ENCODE measurements at regions not wholly inside any gene's neighbourhood (a gene's known extent, or its start where the extent isn't known, plus 50 kb on each side); places are given as distances from the start of the nearest gene placed in this dataset.
"Not testable (repeated sequence)": the region's sequence is repeated elsewhere in the genome, so short reads cannot be mapped to it uniquely, and the experiment has no call there.

DNA sequence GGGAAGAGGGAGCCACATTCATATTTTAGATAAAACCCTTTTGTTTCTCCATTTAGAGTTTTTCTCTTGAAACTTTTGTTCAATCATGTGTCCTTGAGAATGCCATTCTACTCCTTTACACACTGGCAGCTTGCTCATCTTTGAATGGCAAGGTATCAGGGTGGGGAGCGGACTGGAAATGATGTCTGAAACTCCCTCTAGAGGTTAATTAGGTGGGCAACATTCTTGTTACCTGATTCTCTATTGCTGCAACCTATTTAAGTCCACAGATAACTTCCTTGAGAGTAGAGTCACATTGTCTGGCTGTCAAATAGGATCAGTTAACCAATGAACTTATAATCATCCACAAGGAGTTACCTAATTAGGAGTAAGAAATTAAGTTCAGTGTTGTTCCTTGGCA is 533.6 kb upstream of the API5 start:
- FAIRE-seq: no peak

DNA sequence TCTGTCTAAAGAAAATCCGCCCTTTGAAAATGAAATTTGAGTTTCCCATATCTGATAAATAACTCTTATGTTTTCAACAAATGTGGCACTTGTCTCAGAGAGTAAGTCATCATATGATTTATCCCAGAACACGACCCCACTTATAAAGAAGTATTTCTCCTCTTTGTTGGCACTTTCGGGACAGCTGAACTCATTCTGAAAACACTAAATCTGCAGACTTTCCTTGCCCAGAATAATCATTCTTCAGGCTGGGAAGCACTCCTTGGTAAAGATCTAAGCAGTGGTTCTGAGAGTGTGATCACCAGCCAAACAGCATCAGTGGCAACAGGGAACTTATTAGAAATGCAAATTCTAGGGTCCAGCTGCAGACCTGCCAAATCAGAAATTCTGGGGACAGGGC is 532.2 kb upstream of the API5 start:
- no peak for FAIRE-seq

DNA sequence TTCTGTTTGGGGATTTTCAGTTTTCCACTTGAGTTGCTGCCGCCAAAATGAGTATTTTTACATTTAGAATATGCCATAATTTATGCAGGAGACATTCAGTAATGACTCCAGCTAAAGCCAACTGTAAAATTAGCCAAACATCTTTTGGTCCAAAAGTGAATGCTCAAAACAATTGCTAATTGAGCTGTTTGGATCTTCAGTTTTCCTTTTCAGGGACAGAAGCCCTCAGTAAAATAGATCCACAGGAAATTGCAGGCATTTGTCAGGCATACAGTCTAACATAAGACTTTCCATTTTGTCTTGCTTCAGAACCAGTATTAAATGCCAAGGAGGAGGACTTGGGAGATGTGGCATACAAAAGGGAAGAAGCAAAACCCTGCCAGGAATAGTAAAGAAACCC is 524.8 kb upstream of the API5 start:
- FAIRE-seq: no peak

DNA sequence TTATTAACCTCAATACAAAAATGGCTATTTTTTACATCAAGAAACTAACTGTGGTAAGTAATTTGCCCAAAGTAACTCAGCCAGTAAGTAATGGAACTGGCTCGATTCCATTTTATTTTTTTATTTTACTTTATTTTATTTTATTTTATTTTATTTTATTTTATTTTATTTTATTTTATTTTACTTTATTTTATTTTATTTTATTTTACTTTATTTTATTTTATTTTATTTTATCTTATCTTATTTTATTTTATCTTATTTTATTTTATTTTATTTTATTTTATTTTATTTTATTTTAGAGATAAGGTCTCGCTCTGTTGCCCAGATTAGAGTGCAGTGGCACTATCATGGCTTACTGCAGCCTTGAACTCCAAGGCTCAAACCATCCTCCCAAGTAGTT is 516.3 kb upstream of the API5 start:
- peak; percentile 55 for FAIRE-seq

DNA sequence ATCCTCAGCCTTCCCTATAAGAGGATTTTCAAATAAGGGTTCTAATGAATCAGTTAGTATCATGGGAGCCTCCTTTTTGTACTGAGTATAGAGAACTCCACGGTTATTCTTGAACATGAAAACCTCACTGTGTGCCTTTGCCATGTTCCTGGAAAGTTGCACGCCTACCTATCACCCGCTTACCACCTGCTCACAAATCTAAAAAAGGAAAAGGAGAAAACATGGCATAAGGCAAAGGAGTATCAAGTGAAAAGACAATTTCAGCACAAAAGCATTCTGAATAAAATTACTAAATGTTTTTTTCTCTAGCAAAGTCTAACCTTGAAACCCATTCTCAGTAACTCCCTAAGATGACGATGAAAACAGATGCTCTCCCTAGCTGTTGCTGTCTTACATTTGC is 511.8 kb upstream of the API5 start:
- FAIRE-seq: no peak

DNA sequence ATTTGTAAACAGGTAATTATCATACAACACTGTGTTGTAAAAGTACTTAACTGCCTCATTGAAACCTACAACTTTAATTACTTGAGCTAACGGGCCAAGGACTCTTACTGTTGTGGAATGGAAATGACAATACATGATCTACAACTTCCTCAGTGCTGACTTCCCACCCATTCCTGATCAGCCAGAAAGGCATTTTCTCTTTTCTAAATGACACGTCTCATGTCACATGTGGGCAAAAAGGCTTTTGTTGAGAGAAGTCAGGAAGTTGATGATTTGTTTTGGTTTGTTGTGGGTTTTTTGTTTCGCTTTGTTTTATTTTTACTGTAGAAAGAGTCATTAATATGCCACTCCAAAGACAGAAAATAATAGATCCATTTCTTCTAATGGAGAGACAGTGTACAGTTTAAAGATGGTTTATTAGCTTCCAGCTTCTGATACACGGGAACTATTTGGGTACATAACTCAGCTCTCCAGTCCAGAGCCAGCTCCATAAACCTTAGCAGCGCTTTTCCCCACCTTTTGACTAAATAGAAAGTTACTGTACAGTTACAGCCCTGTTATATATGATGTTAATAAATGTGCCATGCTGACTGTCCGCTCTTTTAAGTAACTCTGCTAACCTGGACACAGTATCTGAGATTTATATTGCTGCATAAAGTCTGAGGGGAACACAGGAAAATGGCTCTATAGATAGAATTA is 509.4 kb upstream of the API5 start:
- FAIRE-seq: no peak

DNA sequence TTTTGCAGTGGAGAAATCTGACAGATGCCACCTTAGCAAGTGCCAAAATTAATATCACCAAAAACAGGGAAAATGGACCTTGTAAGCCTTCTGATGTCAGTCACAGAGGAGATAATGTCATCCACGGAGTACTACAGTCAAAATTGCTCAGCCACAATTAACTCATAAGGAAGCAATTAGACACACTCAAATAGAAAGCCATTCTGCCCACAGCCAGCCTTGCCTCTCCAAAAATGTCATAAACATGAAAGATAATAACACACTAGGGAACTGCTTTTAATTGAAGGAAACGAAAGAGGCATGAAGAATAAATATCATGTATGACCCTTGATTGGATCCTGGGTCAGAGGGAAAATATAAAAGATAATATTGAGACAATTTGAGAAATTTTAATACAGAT is 505.6 kb upstream of the API5 start:
- no peak for FAIRE-seq

DNA sequence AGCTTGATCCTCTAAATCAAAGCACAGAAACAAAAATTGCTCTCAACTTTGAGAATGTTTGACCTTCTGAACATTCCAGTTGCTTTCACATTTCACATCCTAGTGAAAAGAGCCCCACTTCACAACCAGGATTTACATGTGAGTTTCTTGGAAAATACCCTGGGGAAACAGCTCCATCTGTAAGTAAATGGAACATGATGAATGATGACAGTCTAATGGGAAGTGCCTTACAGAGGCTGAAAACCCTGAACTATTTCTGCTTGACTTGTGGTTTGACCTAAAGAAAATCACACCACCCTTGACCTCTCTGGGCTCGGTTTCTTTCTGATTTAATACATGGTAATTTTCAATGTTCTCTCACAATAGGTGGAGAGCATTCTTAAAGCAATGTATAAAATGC is 499.4 kb upstream of the API5 start:
- FAIRE-seq: no peak

DNA sequence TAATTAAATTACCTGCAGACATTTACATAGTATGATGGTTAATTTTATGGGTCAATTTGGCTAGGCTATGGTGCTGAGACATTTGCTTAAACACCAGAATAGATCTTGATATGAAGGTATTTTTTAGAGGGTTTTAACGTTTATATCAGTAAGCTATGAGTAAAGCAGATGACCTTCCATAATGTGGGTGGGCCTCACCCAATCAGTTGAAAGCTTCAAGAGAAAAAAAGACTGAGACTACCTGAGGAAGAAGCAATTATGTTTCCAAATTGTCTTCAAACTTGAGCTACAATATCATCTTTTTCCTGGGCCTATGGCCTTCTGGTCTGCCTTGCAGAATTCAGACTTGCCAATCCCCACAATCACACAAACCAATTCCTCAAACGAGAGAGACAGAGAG is 498.8 kb upstream of the API5 start:
- no peak for FAIRE-seq

DNA sequence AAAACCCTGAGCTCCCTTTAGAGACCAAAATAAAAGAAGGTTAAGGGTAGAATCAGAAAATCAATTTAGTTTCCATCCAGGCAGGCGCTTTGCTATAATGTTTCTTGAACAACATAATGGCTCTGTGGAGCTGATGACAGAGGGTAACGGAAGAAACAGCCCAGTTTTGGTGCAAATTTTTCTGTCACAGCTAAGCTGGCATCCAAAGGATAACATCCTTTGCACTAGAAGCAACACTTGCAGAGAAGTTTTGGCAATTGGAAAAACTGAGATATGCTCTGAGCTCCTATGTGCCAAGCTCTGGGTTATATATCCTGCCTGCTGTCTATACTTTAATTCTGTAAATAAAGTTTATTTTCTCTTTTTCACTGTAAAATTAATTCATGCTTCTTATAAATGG is 495.3 kb upstream of the API5 start:
- FAIRE-seq: no peak

DNA sequence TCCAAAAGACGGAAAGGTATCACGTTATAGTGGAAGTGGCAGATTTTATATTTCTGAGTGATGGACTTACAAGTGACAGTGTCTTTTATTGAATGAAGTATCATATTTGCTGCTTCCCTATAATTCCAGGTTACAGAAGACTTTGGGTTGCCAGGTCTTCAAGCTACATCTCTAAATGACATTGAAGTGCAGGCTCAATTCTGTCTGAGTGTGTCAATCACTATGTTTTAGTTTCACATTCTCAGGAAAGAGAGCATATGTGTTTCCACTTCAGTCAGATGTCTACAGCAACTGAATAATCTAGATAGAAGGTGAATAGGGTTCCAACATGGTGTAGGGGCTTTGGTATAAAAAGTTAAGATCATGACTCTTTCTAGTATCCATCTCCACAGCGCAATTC is 492.7 kb upstream of the API5 start:
- no peak for FAIRE-seq

DNA sequence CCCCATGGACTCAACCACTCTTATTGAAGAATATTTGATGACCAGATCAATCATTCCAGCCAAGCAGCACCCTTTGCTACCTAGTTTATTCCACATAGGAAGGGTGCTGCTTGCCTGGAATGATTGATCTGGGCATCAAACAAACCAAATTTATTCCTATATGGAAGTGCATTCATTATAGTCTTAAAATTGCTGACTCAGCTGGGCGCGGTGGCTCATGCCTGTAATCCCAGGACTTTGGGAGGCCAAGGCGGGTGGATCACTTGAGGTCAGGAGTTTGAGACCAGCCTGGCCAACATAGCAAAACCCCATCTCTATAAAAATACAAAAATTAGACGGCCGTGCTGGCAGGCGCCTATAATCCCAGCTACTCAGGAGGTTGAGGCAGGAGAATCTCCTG is 489.6 kb upstream of the API5 start:
- not testable (repeated sequence) for FAIRE-seq

DNA sequence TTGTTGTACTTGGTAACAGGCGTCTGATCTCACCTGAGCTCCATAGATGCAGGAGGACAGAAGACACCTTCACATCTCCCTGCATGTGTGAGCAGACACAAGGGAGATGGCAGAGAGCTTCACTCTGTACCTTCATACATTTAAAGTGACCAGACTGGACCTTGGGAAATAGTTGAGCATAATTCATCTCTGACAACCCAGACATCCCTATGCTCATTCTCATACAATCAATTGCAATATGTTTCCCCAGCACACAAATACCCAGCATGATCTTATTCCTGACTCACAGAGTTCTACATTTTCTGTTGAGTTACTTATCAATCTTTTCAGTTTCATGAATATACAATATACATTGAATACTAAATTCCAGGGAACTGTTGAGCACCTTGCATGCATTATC is 488.2 kb upstream of the API5 start:
- no peak for FAIRE-seq

DNA sequence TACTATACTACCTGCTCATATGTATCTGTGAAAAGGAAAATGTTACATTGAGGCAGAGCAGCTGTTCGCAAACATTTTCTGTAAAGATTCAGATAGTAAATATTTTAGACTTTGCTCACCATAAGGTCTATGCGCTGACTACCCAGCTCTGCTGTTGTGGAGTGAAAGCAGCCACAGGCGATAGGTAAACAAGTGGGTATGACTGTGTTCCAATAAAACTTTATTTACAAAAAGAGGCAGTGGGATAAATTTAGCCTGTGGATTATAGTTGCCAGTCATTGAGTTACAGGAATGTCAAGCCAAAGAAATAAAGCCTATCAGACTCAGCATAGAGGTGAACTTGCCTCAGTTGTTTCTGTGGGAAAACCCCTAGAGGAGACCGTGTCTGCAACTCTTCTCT is 487.7 kb upstream of the API5 start:
- no peak for FAIRE-seq

DNA sequence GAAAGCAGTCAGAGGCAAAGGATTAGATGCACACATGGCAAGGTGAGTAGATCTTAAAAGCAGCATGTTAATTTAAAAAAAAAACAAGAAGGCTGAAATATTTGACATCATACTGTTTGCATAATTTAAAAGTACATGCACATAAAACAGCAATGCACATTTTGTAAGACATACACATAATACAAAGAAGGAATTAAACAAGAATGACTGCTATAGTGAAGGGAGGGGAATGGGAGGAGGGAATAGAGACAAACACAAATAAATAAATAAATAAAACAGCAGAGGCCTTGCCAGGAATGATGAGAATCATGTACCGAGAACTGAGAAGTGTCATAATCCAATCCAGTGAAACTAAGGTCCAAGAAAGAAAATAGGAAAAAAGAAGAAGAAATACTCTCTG is 486.2 kb upstream of the API5 start:
- FAIRE-seq: no peak

DNA sequence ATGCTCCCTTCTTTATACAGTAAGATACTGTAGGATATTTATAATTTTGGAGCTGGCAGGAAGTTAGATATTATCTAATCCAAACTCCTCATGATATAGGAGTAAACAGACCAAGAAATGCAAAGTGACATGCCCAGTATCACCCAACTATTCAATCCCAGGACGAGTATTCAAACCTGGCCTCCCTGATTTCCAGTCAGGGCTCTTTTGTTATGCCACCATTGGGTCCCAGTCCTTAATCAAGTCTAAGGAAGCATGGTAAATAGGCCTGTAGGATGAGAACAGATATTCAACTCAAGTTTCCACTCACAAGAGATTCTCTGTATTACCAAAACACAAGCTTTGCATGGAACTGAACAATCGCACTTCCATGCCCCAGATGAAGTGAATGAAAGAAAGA is 484.0 kb upstream of the API5 start:
- FAIRE-seq: no peak

DNA sequence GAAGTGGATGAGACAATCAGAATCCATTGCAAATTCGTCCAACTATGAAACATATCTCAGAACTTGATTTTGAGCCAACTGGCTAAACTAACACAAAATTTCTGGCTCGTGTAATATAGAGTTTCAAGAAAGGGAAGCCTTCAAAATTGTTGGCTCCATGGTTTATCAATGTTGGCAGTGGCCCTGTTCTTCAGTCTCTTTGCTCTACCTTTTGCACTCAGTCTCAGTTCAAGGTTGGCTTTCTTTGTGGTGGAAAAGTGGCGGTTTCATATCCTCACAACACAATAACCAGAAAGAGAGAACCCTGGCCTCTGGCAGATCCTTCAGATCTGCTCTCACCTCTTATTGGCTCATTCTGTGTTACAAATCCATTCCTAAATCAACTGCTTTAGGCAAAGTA is 473.8 kb upstream of the API5 start:
- FAIRE-seq: no peak

DNA sequence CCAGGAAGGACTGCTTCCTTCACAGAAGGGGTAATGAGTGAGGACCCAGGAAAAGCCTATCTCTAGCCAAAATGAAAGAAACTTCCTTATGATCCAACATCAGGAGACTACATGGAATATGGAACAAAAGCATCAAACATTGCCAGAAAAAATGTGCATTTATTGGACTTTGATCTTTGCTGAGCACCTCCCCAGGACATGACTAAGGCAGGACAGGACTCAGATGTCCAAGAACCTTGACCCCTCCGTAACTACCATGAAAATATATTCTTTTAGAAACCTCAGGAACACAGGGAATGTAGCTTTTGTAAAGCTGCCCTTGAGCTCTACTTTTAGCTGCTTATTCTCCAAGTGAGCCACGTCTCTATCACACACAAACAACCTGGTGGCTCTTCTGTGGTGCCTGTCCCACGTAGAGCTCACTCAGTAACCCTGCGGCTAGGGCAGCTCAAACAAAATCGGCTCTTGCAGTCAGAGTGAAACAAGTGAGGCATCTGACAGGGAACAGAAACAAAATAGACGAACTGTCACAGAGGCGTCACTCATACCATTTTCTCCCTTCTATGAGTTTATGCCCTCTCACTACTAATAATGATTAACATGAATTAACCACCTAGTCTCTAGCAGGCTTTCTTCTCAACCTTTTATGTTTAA is 471.5 kb upstream of the API5 start:
- FAIRE-seq: no peak

DNA sequence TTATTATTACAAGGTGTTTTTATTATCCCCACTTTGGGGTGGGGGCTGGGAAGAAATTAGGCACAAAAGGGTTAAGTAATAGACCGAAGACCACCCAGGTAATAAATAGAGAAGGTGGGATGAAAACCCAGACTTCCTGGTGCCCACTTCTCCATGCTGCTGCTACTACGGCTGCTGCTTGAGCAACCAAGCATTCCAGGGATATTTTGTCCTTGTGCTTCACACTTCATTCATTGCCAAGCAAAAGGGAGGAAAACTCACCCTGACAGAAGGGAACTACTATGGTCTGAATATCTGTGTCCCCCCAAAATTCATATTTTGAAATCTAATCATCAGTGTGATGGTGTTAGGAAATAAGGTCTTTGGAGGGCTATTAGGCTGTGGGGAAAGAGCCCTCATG is 470.9 kb upstream of the API5 start:
- FAIRE-seq: no peak

DNA sequence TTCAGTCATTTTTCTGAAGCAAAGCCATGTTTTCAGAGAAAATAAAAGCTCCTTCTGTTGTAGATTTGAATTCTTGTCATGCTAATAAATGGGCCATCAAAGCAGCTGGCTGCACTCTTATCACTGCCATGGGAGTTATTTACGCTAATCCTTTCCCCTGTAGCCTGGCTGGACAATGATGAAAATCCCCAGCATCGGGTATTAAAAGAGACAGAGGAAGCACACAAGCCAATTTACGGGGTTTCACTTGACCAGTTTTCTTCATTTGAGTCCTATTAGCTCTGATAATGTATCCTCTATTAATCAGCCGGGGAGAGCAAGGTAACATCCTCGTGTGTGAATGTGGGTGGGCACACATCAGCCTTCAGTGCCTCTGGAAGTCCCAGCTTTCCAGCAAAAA is 470.2 kb upstream of the API5 start:
- FAIRE-seq: no peak

DNA sequence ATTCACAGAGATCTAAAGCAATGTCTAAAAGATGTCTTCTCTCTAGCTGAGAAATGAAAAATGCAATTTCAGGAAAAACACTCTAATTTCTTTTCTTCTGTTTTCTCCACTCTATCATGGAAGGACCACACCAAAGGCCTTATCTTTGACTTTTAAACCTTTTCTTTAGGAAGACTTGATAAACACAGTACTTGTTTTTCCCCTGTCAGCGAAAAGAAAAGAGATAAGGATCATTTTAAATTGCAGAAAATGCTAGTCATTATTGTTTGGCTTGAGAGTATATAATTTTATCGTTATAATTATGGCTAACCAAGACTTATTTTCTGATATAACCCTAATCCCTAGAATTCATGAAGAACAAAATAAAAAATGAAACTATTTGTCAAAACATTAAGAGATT is 462.4 kb upstream of the API5 start:
- FAIRE-seq: no peak

DNA sequence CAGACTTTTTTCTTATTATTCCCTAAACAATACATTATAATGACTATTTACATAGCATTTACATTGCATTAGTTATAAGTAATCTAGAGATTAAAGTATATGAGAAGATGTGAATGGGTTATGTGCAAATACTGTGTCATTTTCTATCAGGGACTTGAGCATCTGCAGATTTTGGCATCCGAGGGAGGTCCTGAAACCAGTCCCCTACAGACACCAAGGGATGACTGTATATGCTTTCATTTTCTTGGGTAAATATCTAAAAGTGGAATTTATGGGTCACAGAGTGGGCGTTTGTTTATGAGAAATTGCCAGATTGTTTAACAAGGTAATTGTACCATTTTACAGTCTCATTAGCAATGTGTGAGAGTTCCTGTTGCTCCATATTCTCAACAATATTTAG is 454.5 kb upstream of the API5 start:
- FAIRE-seq: no peak

DNA sequence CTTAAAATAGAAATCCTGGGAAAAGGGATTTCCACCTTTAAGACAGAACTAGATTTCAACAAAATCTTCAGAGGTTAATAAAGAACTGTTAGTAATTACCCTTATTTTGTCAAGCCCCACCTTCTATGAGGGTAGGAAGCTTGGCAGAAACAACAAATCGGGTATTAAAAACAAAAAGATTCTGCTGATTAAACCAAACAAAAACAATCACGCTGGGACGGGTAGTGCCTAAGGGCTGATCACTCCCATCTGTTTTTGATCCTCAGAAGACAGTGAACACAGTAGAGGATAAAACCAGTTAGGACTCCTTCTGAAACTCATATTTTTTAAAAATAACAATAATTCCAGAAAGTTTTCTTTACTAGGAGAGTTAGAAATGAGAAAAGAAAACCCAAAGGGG is 441.3 kb upstream of the API5 start:
- no peak for FAIRE-seq

DNA sequence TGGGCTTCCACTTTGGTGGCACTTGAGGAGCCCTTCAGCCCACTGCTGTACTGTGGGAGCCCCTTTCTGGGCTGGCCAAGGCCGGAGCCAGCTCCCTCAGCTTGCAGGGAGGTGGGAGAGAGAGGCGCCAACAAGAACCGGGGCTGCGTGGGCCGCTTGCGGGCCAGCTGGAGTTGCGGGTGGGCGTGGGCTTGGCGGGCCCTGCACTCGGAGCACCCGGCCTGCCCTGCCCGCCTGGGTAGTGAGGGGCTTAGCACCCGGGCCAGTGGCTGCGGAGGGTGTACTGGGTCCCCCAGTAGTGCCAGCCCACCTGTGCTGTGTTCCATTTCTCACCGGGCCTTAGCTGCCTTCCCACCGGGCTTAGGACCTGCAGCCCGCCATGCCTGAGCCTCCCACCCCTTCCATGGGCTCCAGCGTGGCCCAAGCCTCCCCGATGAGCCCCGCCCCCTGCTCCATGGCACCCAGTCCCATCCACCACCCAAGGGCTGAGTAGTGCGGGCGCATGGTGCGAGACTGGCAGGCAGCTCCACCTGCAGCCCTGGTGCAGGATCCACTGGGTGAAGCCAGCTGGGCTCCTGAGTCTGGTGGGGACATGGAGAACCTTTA is 437.9 kb upstream of the API5 start:
- FAIRE-seq: not testable (repeated sequence)

DNA sequence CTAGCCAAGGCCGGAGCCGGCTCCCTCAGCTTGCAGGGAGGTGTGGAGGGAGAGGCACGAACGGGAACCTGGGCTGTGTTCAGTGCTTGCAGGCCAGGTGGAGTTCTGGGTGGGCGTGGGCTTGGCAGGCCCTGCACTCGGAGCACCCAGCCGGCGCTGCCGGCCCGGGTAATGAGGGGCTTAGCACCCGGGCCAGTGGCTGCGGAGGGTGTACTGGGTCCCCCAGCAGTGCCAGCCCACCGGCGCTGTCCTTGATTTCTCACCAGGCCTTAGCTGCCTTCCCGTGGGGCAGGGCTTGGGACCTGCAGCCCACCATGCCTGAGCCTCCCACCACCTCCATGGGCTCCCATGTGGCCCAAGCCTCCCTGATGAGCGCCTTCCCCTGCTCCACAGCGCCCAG is 430.5 kb upstream of the API5 start:
- not testable (repeated sequence) for FAIRE-seq
